ENCODE measurements at regions not wholly inside any gene's neighbourhood (a gene's known extent, or its start where the extent isn't known, plus 50 kb on each side); places are given as distances from the start of the nearest gene placed in this dataset.
A peak's percentile ranks its signal among the peaks of the same experiment; 100 is the strongest.

DNA sequence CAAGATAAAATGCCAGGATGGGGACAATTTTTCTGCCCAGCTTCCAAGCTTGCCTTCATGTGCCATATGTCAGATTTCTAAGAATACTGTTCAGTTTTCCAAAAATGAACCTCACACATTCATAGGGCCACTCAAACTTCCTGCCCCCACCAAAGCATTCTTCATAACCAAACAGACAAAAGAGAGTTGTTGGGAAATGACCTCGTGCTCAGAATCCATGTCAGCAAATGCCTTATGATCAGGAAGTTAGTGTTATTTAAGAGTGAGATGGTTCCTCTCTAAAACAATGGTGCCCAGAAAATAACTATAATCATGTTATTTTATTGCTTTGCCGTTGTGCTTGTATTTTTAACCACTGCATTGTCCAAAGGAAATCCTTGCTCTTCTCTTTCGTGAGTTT is 208.2 kb downstream of the ZNF608 start:
- H3K27ac ChIP-seq: no peak overlapping the region

DNA sequence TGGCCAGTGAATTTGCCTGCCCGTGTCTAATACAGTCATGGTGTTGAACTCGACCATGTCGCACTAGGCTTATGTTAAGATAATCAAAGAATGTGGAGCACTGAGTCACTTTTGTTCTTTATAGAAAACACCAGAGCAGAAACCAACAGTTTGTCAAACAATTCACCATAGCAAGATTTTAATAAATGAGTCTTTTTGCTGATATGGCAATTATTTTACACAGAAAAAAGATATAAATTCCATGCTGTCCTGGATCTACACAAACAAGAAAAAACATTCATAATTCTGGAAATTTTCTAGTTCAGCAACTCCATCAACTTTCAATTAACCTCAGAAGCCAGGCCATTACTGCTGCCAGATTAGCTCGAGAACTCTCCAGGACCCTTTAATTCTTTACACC is 208.9 kb downstream of the ZNF608 start:
- no peaks in the 10 kb centered on the region for H3K27me3 ChIP-seq
- peak overlapping the region in 1 of 2 donors; percentile 30 for H3K27ac ChIP-seq

More for the DNA sequence above, 208.2 kb downstream of the ZNF608 start:
- Histone ChIP-seq H3K4me3 (no peak overlapping the region), H3K27me3 (no peaks in the 10 kb centered on the region), H3K36me3 (no peaks in the 10 kb centered on the region), H3K4me1 (peaks cover 0 to 9% of the 10 kb centered on the region in 2 donors), H3K9me3 (no peaks in the 10 kb centered on the region)
- no peak for DNase-seq (ENCODE audit: low spot score)
- TF ChIP-seq, protein P1, sequence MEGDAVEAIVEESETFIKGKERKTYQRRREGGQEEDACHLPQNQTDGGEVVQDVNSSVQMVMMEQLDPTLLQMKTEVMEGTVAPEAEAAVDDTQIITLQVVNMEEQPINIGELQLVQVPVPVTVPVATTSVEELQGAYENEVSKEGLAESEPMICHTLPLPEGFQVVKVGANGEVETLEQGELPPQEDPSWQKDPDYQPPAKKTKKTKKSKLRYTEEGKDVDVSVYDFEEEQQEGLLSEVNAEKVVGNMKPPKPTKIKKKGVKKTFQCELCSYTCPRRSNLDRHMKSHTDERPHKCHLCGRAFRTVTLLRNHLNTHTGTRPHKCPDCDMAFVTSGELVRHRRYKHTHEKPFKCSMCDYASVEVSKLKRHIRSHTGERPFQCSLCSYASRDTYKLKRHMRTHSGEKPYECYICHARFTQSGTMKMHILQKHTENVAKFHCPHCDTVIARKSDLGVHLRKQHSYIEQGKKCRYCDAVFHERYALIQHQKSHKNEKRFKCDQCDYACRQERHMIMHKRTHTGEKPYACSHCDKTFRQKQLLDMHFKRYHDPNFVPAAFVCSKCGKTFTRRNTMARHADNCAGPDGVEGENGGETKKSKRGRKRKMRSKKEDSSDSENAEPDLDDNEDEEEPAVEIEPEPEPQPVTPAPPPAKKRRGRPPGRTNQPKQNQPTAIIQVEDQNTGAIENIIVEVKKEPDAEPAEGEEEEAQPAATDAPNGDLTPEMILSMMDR (IDR thresholded peaks at IDR 0.05): no peak

GRCh38 chr5:124537107-124537506 is 209.3 kb downstream of the ZNF608 start:
- no peaks in the 10 kb centered on the region for H3K36me3 ChIP-seq
- DNase-seq (ENCODE audit: low spot score): no peak
- no peaks in the 10 kb centered on the region for H3K9me3 ChIP-seq
- TF ChIP-seq, protein P1 (IDR thresholded peaks at IDR 0.05): no peak
- H3K27me3 ChIP-seq: no peaks in the 10 kb centered on the region
- H3K27ac ChIP-seq: peak overlapping the region in 1 of 2 donors; percentile 30
- H3K4me1 ChIP-seq: peaks cover 0 to 9% of the 10 kb centered on the region in 2 donors
- no peak overlapping the region for H3K4me3 ChIP-seq

More for the DNA sequence above, 208.9 kb downstream of the ZNF608 start:
- Histone ChIP-seq H3K4me1 (peaks cover 0 to 9% of the 10 kb centered on the region in 2 donors), H3K36me3 (no peaks in the 10 kb centered on the region), H3K4me3 (no peak overlapping the region), H3K9me3 (no peaks in the 10 kb centered on the region)
- no peak for DNase-seq (ENCODE audit: low spot score)
- TF ChIP-seq, protein P1 (IDR thresholded peaks at IDR 0.05): no peak

DNA sequence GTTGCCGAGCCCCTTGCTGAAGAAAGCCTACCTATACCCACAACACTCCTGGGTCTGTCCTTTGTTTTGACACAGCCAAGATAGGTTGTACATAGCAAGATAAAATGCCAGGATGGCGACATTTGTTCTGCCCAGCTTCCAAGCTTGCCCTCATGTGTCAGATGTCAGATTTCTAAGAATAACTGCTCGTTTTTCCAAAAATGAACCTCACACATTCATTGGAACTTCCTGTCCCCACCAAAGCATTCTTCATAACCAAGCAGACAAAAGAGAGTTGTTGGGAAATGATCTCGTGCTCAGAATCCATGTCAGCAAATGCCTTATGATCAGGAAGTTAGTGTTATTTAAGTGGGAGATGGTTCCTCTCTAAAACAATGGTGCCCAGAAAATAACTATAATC is 210.1 kb downstream of the ZNF608 start:
- peaks cover 0 to 9% of the 10 kb centered on the region in 2 donors for H3K4me1 ChIP-seq
- TF ChIP-seq, protein P1 (IDR thresholded peaks at IDR 0.05): no peak
- no peaks in the 10 kb centered on the region for H3K9me3 ChIP-seq
- no peak overlapping the region for H3K4me3 ChIP-seq
- no peaks in the 10 kb centered on the region for H3K36me3 ChIP-seq
- no peaks in the 10 kb centered on the region for H3K27me3 ChIP-seq
- no peak for DNase-seq (ENCODE audit: low spot score)
- H3K27ac ChIP-seq: peak overlapping the region in 1 of 2 donors; percentile 30

- Histone ChIP-seq H3K27me3 (no peaks in the 10 kb centered on the region), H3K27ac (no peak overlapping the region), H3K4me3 (no peak overlapping the region), H3K4me1 (peaks cover 0 to 9% of the 10 kb centered on the region in 2 donors), H3K36me3 (no peaks in the 10 kb centered on the region), H3K9me3 (no peaks in the 10 kb centered on the region)
- no peak for DNase-seq (ENCODE audit: low spot score)
- TF ChIP-seq, protein P1 (IDR thresholded peaks at IDR 0.05): no peak
These were observed 215.5 kb downstream of the ZNF608 start for GRCh38 chr5:124530916-124531315.

GRCh38 chr5:124528838-124529237 is 217.6 kb downstream of the ZNF608 start:
- no peak for DNase-seq (ENCODE audit: low spot score)
- H3K4me1 ChIP-seq: peaks cover 0 to 9% of the 10 kb centered on the region in 2 donors
- H3K27ac ChIP-seq: no peak overlapping the region
- TF ChIP-seq, protein P1 (IDR thresholded peaks at IDR 0.05): no peak
- no peaks in the 10 kb centered on the region for H3K36me3 ChIP-seq
- no peak overlapping the region for H3K4me3 ChIP-seq
- no peaks in the 10 kb centered on the region for H3K27me3 ChIP-seq
- no peaks in the 10 kb centered on the region for H3K9me3 ChIP-seq
